Kidney (tissue), 13 donors: ENCODE measurements at regions not wholly inside any gene's neighbourhood (a gene's known extent, or its start where the extent isn't known, plus 50 kb on each side); places are given as distances from the start of the nearest gene placed in this dataset.

Experiments
- DNase-seq, 5 donors: peaks; one replicate each; pipeline ENCODE4 v3.0.0-alpha.2; 2013 to 2020
- FAIRE-seq: peaks from 2 replicates; lab custom pipeline; 2012; peaks lifted over from hg19 to GRCh38; lab: Jason Lieb, UNC
- H3K27ac ChIP-seq, 2 donors: one replicate each; pipeline ENCODE4 v1.7.0; 2013; ENCODE audit warnings: low read depth in 2 of 2, low read length in 2 of 2, inconsistent platforms in 1 of 2
- H3K27me3 ChIP-seq: one replicate; pipeline ENCODE4 v1.7.1; 2013; ENCODE audit warnings: low read length, inconsistent platforms; ENCODE audit not compliant: control insufficient read depth, insufficient read depth
- H3K36me3 ChIP-seq, 3 donors: one replicate each; pipeline versions ENCODE4 v1.7.0 to v1.7.1; 2013; ENCODE audit warnings: low read length in 3 of 3, control low read depth in 1 of 3, inconsistent platforms in 1 of 3; ENCODE audit not compliant: insufficient read depth in 3 of 3, control insufficient read depth in 2 of 3
- H3K4me1 ChIP-seq, 3 donors: one replicate each; pipeline versions ENCODE4 v1.7.0 to v1.7.1; 2013; ENCODE audit warnings: low read length in 3 of 3, inconsistent platforms in 1 of 3, low read depth in 1 of 3; ENCODE audit not compliant: control insufficient read depth in 2 of 3, insufficient read depth in 2 of 3
- H3K4me3 ChIP-seq, 3 donors: one replicate each; pipeline versions ENCODE4 v1.7.0 to v1.8.1; 2013; ENCODE audit warnings: low read length in 3 of 3, control low read depth in 1 of 3, inconsistent platforms in 1 of 3
- H3K9ac ChIP-seq, 3 donors: one replicate each; pipeline versions ENCODE4 v1.7.0 to v1.7.1; 2013; ENCODE audit warnings: low read length in 3 of 3, control low read depth in 1 of 3, inconsistent platforms in 1 of 3
- H3K9me3 ChIP-seq, 3 donors: one replicate each; pipeline versions ENCODE4 v1.7.0 to v1.7.1; 2013; ENCODE audit warnings: low read length in 3 of 3, control low read depth in 1 of 3, inconsistent platforms in 1 of 3; ENCODE audit not compliant: control insufficient read depth in 2 of 3, insufficient read depth in 1 of 3
- CTCF ChIP-seq: IDR thresholded peaks from 3 replicates; pipeline ENCODE4 v1.5.1; 2012; ENCODE audit warnings: mild to moderate bottlenecking, moderate library complexity, borderline replicate concordance; ENCODE audit not compliant: insufficient read depth; ENCODE audit errors: extremely low read depth
- intact Hi-C: fragments of 100-400 bp; cut with DNase I; formaldehyde crosslinking; loops from one replicate; pipeline ENCODE4 v1.11.1; 2022
- donor health status: control.
- donor health status: control.
- donor health status: control.
- donor health status: control.
- donor health status: control.
- donor health status: DM: yes; HTN: yes; CAD: no.
- donor health status: Normal renal cell carcinoma (clear cell type).

DNA sequence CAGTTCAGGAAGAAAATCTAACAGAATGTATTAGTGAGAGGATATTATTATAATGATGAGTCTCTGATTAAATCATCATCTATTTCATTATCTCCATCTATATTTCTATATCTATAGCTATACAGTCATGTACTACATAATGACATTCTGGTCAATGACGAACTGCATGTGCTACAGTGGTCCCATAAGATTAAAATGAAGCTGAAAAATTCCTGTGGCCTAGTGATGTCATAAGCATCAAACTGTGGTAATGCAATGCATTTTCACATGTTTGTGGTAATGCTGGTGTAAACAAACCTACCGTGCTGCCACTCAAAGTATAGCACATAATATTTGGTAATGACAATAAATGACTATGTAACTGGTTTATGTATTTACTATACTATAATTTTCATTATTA is 1127.9 kb upstream of the CHAC2 start:
- no peaks in the 10 kb centered on the region for H3K4me1 ChIP-seq
- FAIRE-seq (no peak), DNase-seq (no peak)
- no peaks in the 10 kb centered on the region for H3K27me3 ChIP-seq
- H3K36me3 ChIP-seq: no peaks in the 10 kb centered on the region
- TF ChIP-seq CTCF: no peak
- H3K9me3 ChIP-seq: peaks cover 0 to 9% (median 0%) of the 10 kb centered on the region in 3 donors
- intact Hi-C loops: no loop called here
- no peak overlapping the region for H3K4me3 ChIP-seq
- no peak overlapping the region for H3K27ac ChIP-seq
- no peak overlapping the region for H3K9ac ChIP-seq

DNA sequence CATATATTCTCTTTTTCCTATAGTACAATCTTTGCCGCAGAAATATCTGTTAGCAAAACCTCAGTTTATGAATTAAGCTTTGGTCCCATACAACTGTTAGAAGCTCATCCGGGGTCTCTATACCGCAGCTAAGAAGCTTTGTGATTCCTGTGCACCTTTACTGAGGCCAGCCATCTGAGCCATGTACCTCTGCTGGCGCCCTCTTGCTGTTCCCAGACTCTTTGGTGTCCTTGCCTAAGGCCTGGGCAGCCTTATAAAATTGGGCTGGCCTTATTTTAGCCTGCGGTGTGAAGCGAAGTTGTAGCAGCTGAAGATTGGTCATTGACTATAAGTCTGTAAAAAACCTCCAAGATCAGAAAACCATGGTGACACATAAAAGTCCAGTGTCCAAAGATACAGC is 1135.1 kb upstream of the CHAC2 start:
- DNase-seq: no peak
- no peak for TF ChIP-seq CTCF
- no peaks in the 10 kb centered on the region for H3K27me3 ChIP-seq
- no peaks in the 10 kb centered on the region for H3K4me1 ChIP-seq
- H3K9me3 ChIP-seq: peaks cover 0 to 4% (median 0%) of the 10 kb centered on the region in 3 donors
- no peak overlapping the region for H3K9ac ChIP-seq
- no peak overlapping the region for H3K4me3 ChIP-seq
- intact Hi-C loops: no loop called here
- H3K27ac ChIP-seq: no peak overlapping the region
- H3K36me3 ChIP-seq: no peaks in the 10 kb centered on the region
- no peak for FAIRE-seq

DNA sequence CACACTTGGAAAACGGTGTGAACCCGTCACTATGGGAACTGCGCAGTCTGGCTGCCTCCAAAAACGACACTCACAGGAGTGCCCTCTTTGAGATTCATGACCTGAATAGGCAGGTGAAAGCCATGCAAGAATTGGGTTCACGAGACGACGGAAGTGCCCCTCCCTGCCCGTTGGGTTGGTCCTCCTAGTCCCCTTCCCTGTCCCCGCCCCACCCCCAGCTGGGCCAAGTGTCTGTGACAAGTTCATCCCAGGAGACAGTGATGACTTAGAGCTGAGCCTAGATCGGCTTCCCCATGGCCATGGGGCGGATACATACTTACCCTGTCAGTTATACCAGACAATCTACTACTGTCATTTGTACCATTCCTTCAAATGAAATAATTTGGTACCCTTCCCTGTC is 1137.7 kb upstream of the CHAC2 start:
- intact Hi-C loops: no loop called here
- Histone ChIP-seq H3K27ac (no peak overlapping the region), H3K9ac (no peak overlapping the region), H3K27me3 (no peaks in the 10 kb centered on the region), H3K9me3 (no peaks in the 10 kb centered on the region), H3K36me3 (no peaks in the 10 kb centered on the region), H3K4me1 (no peaks in the 10 kb centered on the region), H3K4me3 (no peak overlapping the region)
- DNase-seq: peak in 1 of 5 donors; percentile 71
- TF ChIP-seq CTCF: no peak
- no peak for FAIRE-seq

DNA sequence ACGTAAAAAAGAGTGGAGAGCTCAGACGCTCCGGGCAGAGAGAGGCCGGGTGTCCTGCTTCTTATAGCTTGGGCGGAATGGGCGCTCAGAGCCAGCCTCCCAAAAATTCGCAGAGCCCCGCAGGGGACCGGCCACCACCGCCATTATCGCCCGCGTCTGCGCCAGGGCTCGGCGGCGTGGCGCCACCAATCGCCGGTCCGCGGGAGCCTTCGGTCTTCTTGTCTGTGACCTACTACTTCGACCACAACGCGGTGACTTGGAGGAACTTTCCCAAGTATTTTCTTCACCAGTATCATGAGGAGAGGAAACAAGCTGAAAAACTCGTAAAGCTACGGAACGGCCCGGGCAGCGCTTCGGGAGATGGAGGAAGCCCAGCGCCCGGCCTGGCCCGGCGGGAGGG is 1138.1 kb upstream of the CHAC2 start:
- no peaks in the 10 kb centered on the region for H3K9me3 ChIP-seq
- no peak overlapping the region for H3K4me3 ChIP-seq
- no peak for FAIRE-seq
- H3K4me1 ChIP-seq: no peaks in the 10 kb centered on the region
- H3K27me3 ChIP-seq: no peaks in the 10 kb centered on the region
- no peak overlapping the region for H3K27ac ChIP-seq
- no peak for TF ChIP-seq CTCF
- no peak overlapping the region for H3K9ac ChIP-seq
- no peaks in the 10 kb centered on the region for H3K36me3 ChIP-seq
- DNase-seq: no peak
- intact Hi-C loops: no loop called here
